Neural progenitor cell (in vitro differentiated cells): ENCODE measurements at regions not wholly inside any gene's neighbourhood (a gene's known extent, or its start where the extent isn't known, plus 50 kb on each side); places are given as distances from the start of the nearest gene placed in this dataset.

Experiments used
- EZH2 ChIP-seq: fragments of 200-600 bp; sonication (generic); IDR thresholded peaks from 2 replicates; pipeline ENCODE4 v1.6.1; 2017; ENCODE audit warnings: antibody characterized with exemption, mild to moderate bottlenecking, moderate library complexity
- TF ChIP-seq, protein P1 (sequence below): fragments of 200-600 bp; sonication (generic); IDR thresholded peaks from 2 replicates; pipeline ENCODE4 v1.5.1; 2017; ENCODE audit warnings: antibody characterized with exemption, mild to moderate bottlenecking

DNA sequence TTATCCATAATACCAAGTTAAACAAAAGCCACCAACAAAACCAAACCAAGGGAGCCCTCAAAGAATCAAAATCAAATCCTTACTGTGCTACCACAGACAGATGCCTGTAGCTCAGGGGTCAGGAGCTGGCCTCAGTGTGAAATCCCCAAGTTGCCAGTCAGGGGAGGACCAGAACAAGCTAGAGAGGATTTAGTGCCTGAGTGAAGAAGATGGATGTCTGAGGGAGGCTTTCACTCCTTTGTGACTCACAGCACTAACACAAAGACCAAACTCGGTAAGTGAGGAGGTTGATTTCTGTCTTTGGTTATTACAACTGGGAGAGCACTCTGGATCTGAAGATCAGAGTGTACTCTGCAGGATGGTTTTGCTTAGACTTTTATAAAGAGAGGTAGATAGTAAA lies 189.9 kb upstream of the ZNF184 start:
- TF ChIP-seq, protein P1, sequence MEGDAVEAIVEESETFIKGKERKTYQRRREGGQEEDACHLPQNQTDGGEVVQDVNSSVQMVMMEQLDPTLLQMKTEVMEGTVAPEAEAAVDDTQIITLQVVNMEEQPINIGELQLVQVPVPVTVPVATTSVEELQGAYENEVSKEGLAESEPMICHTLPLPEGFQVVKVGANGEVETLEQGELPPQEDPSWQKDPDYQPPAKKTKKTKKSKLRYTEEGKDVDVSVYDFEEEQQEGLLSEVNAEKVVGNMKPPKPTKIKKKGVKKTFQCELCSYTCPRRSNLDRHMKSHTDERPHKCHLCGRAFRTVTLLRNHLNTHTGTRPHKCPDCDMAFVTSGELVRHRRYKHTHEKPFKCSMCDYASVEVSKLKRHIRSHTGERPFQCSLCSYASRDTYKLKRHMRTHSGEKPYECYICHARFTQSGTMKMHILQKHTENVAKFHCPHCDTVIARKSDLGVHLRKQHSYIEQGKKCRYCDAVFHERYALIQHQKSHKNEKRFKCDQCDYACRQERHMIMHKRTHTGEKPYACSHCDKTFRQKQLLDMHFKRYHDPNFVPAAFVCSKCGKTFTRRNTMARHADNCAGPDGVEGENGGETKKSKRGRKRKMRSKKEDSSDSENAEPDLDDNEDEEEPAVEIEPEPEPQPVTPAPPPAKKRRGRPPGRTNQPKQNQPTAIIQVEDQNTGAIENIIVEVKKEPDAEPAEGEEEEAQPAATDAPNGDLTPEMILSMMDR, result no peak
- TF ChIP-seq EZH2, result no peak
